MM.1S (cell line): ENCODE measurements at regions not wholly inside any gene's neighbourhood (a gene's known extent, or its start where the extent isn't known, plus 50 kb on each side); places are given as distances from the start of the nearest gene placed in this dataset.

ENCODE experiments used
- DNase-seq: peaks from one replicate; pipeline ENCODE4 v3.0.0-alpha.2; 2015
- H2AFZ ChIP-seq: fragments of 300-600 bp; sonication (generic); 2 replicates; pipeline ENCODE4 v1.6.0; 2016; ENCODE audit warnings: antibody characterized with exemption, low read length
- H3F3A ChIP-seq: fragments of 300-600 bp; sonication (generic); 2 replicates; pipeline ENCODE4 v1.6.1; 2016; ENCODE audit warnings: mild to moderate bottlenecking, antibody characterized with exemption, low read length, moderate library complexity, mixed read lengths; ENCODE audit not compliant: insufficient read depth
- H3K27ac ChIP-seq: fragments of 300-600 bp; sonication (generic); 2 replicates; pipeline ENCODE4 v1.5.1; 2016; ENCODE audit warnings: mild to moderate bottlenecking, low read length
- H3K27me3 ChIP-seq: fragments of 300-600 bp; sonication (generic); replicated peaks from 2 replicates; pipeline ENCODE4 v1.6.0; 2016; ENCODE audit warnings: low read length; ENCODE audit not compliant: insufficient read depth
- H3K36me3 ChIP-seq: fragments of 300-600 bp; sonication (generic); replicated peaks from 2 replicates; pipeline ENCODE4 v1.6.1; 2016; ENCODE audit warnings: mild to moderate bottlenecking, low read length, mixed read lengths; ENCODE audit not compliant: insufficient read depth
- H3K4me1 ChIP-seq: fragments of 300-600 bp; sonication (generic); 2 replicates; pipeline ENCODE4 v1.6.1; 2016; ENCODE audit warnings: low read length, mixed read lengths
- H3K4me2 ChIP-seq: fragments of 300-600 bp; sonication (generic); 2 replicates; pipeline ENCODE4 v1.6.0; 2016; ENCODE audit warnings: low read depth, low read length
- H3K4me3 ChIP-seq: fragments of 300-600 bp; sonication (generic); 2 replicates; pipeline ENCODE4 v1.5.1; 2016; ENCODE audit warnings: low read length, mixed read lengths
- H3K79me2 ChIP-seq: fragments of 300-600 bp; sonication (generic); 2 replicates; pipeline ENCODE4 v1.6.1; 2016; ENCODE audit warnings: mixed run types, low read length, mixed read lengths
- H3K9ac ChIP-seq: fragments of 300-600 bp; sonication (generic); 2 replicates; pipeline ENCODE4 v1.6.1; 2016; ENCODE audit warnings: low read length, mixed read lengths
- H3K9me2 ChIP-seq: fragments of 300-600 bp; sonication (generic); replicated peaks from 2 replicates; pipeline ENCODE4 v1.6.1; 2016; ENCODE audit warnings: mild to moderate bottlenecking, low read length, mixed read lengths; ENCODE audit not compliant: insufficient read depth
- H3K9me3 ChIP-seq: fragments of 300-600 bp; sonication (generic); replicated peaks from 2 replicates; pipeline ENCODE4 v1.6.1; 2016; ENCODE audit warnings: mild to moderate bottlenecking, low read length, mixed read lengths; ENCODE audit not compliant: insufficient read depth
- H4K20me1 ChIP-seq: fragments of 300-600 bp; sonication (generic); 2 replicates; pipeline ENCODE4 v1.6.1; 2016; ENCODE audit warnings: mild to moderate bottlenecking, low read length, moderate library complexity, mixed read lengths; ENCODE audit not compliant: insufficient read depth
- CTCF ChIP-seq: fragments of 300-600 bp; sonication (generic); IDR thresholded peaks from 2 replicates; pipeline ENCODE4 v1.5.1; 2016; ENCODE audit warnings: antibody characterized with exemption, low read length, mixed read lengths
- EZH2 ChIP-seq: fragments of 300-600 bp; sonication (generic); optimal IDR thresholded peaks from 2 replicates; pipeline ENCODE3; 2017; ENCODE audit warnings: low read depth, mild to moderate bottlenecking, antibody characterized with exemption, low read length, mixed read lengths
- EZH2phosphoT487 ChIP-seq: fragments of 300-600 bp; sonication (generic); IDR thresholded peaks from 2 replicates; pipeline ENCODE4 v1.6.1; 2018; ENCODE audit warnings: antibody characterized with exemption, low read length

DNA sequence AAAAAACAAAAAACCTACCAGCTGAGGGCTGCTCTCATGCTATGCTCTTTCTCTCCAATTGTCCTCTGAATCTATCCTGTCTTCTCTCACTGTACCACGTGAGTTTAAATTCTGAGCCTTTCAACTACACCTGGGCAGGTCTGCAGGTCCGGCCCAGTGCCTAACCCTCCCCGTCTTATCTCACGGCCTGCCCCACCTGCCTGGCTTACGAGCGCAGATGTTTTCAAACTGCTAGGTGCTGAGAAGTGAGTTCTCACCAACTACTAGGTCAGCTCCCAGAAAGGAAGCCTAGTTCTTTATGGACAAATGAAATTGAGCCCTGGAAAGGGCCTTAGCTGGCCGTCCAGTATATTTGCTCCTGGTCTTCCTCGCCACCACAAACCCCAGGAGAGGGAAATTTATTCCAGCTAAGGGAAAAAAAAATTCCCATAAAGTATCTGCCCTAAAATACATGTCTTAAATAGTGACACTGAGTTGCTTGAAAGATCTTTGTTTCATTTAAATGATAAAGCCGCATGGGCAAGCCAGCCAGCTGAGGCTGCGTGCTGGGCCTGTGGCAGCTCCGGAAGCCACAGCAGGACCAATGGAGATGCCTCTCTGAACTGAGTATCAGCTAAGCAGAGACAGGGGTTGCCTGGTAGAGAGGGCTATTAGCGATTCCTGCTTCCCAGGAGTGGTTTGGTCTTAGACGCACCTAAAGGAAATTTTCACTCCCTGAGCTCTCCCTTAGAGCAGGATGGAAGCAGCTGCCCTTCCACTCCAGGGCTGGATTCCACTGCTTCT, 92.5 kb upstream of the NCK2 start:
- no peak overlapping the region for H3K4me3 ChIP-seq
- TF ChIP-seq EZH2 (no peak), EZH2phosphoT487 (no peak), CTCF (no peak)
- no peaks in the 10 kb centered on the region for H4K20me1 ChIP-seq
- no peak overlapping the region for H3K4me2 ChIP-seq
- no peaks in the 10 kb centered on the region for H3K9me2 ChIP-seq
- H3K27me3 ChIP-seq: no peaks in the 10 kb centered on the region
- H3K9me3 ChIP-seq: no peaks in the 10 kb centered on the region
- no peak for DNase-seq
- H2AFZ ChIP-seq: no peak overlapping the region
- H3K36me3 ChIP-seq: no peaks in the 10 kb centered on the region
- H3K9ac ChIP-seq: no peak overlapping the region
- no peaks in the 10 kb centered on the region for H3K4me1 ChIP-seq
- H3F3A ChIP-seq: no peaks in the 10 kb centered on the region
- H3K27ac ChIP-seq: no peak overlapping the region
- no peaks in the 10 kb centered on the region for H3K79me2 ChIP-seq

DNA sequence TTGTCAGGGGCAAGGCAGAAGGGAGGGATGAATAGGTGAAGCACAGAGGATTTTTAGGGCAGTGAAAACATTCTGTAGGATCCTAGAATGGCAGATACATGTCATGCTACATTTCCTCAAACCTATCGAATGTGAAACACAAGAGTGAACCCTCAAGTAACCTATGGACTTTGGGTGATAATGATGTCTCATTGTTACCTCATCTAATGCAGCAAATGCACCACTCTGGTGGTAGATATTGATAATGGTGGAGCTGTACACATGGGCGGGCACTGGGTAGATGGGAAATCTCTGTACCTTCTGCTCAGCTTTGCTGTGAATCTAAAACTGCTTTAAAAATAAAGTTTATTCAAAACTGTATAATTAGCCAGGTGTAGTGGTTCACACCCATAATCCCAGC, 95.2 kb upstream of the NCK2 start:
- H3F3A ChIP-seq: no peaks in the 10 kb centered on the region
- no peaks in the 10 kb centered on the region for H3K27me3 ChIP-seq
- no peak for DNase-seq
- no peak for TF ChIP-seq CTCF
- TF ChIP-seq EZH2phosphoT487: no peak
- TF ChIP-seq EZH2: no peak
- H3K36me3 ChIP-seq: no peaks in the 10 kb centered on the region
- no peaks in the 10 kb centered on the region for H3K9me3 ChIP-seq
- H3K4me2 ChIP-seq: no peak overlapping the region
- no peak overlapping the region for H3K9ac ChIP-seq
- no peaks in the 10 kb centered on the region for H3K79me2 ChIP-seq
- no peak overlapping the region for H3K4me3 ChIP-seq
- H2AFZ ChIP-seq: no peak overlapping the region
- H3K9me2 ChIP-seq: no peaks in the 10 kb centered on the region
- H4K20me1 ChIP-seq: no peaks in the 10 kb centered on the region
- H3K4me1 ChIP-seq: no peaks in the 10 kb centered on the region
- no peak overlapping the region for H3K27ac ChIP-seq

DNA sequence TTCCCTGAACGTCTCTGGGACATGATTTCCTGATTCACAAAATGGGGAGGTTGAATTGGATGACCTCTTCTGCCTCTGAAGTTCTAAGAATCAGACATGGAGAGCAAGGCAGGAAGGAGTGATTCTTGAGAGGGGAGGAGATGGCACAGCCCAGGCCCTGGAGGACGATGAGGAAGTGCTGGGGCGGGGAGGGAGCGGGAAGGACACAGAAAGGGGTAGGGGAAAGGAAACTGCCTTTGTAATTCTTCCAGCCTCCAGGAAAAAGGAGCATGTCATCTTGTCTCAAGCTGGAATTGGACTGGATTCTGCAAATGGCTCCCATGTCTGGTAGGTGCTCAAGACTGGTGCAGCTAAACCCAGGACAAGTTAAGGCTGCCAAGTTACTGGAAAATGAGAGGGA, 97.0 kb upstream of the NCK2 start:
- H3K4me3 ChIP-seq: no peak overlapping the region
- TF ChIP-seq EZH2: no peak
- TF ChIP-seq EZH2phosphoT487: no peak
- no peak for TF ChIP-seq CTCF
- no peaks in the 10 kb centered on the region for H3K4me1 ChIP-seq
- H3K9me3 ChIP-seq: no peaks in the 10 kb centered on the region
- DNase-seq: no peak
- H3K79me2 ChIP-seq: no peaks in the 10 kb centered on the region
- H3K4me2 ChIP-seq: no peak overlapping the region
- H3K27ac ChIP-seq: no peak overlapping the region
- H3K9ac ChIP-seq: no peak overlapping the region
- H3K27me3 ChIP-seq: no peaks in the 10 kb centered on the region
- H3F3A ChIP-seq: no peaks in the 10 kb centered on the region
- no peaks in the 10 kb centered on the region for H3K9me2 ChIP-seq
- H2AFZ ChIP-seq: no peak overlapping the region
- H3K36me3 ChIP-seq: no peaks in the 10 kb centered on the region
- H4K20me1 ChIP-seq: no peaks in the 10 kb centered on the region
